ENCODE measurements at regions not wholly inside any gene's neighbourhood (a gene's known extent, or its start where the extent isn't known, plus 50 kb on each side); places are given as distances from the start of the nearest gene placed in this dataset.

DNA sequence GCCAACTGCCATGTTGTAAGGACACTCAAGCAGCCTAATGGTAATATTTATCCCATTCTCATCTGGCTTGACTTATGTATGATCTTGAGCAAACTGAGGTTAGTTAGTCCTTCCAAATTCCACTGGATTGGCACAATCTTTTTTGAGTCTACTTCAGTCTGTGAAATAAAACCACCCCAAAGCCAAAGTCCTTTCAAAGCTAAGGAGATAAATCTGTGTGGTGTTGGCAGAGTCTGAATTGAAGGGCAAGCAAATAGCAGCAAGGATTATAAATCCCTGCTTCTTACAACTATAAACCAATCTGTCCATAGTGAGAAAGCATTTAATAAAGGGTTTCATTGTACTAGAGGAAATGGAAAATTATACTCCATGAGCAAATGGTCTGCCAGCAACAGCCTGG is 233.9 kb upstream of the GLRA2 start (continued):
- TF ChIP-seq, protein P1, sequence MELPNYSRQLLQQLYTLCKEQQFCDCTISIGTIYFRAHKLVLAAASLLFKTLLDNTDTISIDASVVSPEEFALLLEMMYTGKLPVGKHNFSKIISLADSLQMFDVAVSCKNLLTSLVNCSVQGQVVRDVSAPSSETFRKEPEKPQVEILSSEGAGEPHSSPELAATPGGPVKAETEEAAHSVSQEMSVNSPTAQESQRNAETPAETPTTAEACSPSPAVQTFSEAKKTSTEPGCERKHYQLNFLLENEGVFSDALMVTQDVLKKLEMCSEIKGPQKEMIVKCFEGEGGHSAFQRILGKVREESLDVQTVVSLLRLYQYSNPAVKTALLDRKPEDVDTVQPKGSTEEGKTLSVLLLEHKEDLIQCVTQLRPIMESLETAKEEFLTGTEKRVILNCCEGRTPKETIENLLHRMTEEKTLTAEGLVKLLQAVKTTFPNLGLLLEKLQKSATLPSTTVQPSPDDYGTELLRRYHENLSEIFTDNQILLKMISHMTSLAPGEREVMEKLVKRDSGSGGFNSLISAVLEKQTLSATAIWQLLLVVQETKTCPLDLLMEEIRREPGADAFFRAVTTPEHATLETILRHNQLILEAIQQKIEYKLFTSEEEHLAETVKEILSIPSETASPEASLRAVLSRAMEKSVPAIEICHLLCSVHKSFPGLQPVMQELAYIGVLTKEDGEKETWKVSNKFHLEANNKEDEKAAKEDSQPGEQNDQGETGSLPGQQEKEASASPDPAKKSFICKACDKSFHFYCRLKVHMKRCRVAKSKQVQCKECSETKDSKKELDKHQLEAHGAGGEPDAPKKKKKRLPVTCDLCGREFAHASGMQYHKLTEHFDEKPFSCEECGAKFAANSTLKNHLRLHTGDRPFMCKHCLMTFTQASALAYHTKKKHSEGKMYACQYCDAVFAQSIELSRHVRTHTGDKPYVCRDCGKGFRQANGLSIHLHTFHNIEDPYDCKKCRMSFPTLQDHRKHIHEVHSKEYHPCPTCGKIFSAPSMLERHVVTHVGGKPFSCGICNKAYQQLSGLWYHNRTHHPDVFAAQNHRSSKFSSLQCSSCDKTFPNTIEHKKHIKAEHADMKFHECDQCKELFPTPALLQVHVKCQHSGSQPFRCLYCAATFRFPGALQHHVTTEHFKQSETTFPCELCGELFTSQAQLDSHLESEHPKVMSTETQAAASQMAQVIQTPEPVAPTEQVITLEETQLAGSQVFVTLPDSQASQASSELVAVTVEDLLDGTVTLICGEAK (IDR thresholded peaks at IDR 0.05; ENCODE audit: borderline replicate concordance), result no peak

DNA sequence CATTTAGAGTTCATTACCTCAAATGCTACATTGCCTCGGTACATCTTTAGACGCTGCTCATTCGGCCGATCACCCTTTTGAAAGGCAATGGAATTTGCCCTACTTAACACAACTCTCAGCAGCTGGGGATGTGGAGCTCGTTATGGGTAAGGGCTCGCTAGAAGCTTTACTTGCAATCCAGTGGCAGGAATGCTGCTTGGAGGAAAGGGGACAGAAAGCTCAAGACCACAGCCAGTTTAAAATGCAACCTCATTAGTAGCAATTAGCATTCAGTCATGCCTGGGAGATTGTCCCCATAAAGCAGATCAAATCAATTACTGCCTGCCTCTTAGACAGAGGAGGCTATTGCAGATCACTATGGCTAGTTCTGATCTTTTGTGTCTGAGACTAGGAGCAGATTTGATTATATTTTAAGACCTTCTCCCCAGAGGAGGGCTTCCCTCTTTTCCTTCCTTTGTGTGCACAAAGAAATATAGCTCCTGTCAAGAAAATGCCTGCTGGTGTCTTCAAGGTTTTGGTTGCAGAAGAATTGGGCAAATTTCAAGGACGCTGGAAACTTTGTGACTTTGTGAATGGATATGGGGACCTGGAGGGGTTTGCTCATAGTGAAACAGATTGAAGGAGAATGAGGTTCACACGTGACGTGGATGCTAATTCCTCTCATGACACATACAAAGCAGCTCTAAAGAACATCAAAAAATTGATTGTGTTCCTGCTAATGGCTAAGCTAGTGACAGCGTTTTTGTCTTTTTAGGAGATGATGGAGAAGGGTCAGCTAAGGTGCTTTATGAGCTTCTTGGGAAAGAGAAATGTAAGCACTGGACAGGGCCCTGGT is 237.5 kb upstream of the GLRA2 start:
- in situ Hi-C loops (cut with MboI), result no loop called here
- FAIRE-seq, result no peak
- BruUV-seq (replicated peaks), result no TSS peak

More for the DNA sequence above, 237.5 kb upstream of the GLRA2 start:
- no peaks in the 10 kb centered on the region for H3K4me1 ChIP-seq (ENCODE audit: control insufficient read depth, insufficient read depth, low read length)
- no peaks in the 10 kb centered on the region; a peak in 1 of 4 replicates for H3K27me3 ChIP-seq (replicated peaks in 1 of 2; ENCODE audit: control insufficient read depth in 2 of 2, insufficient read depth in 2 of 2, low read length in 1 of 2)
- SMC1A ChIA-PET (ENCODE audit: uncharacterized antibody, unreplicated experiment), result interaction anchor here (1.2 kb wide), 1 partner anchor 199 kb away, joined by 3 read pairs; no protein-coding TSS in a partner anchor
- POLR2A ChIA-PET, result no interaction called here
- ATAC-seq (no peak), DNase-seq (ENCODE audit: low read depth, low spot score) (no peak)
- intact Hi-C loops (cut with micrococcal nuclease; ENCODE audit: unreplicated experiment), result no loop called here
- RAD21 ChIA-PET (ENCODE audit: unreplicated experiment), result no interaction called here
- 40% methylated on average over 10 of the region's 10 CpGs for WGBS (ENCODE audit: insufficient coverage, insufficient replicate concordance, low lambda C conversion rate, missing lambda C conversion rate)
- H3K4me2 ChIP-seq (ENCODE audit: control insufficient read depth, insufficient read depth), result no peak overlapping the region
- no peak overlapping the region for H2AFZ ChIP-seq (ENCODE audit: control insufficient read depth, low read depth, low read length)
- no peaks in the 10 kb centered on the region for H3K36me3 ChIP-seq (ENCODE audit: control insufficient read depth in 2 of 2, insufficient read depth in 2 of 2, low read length in 1 of 2)
- H4K20me1 ChIP-seq (ENCODE audit: control insufficient read depth, insufficient read depth), result no peaks in the 10 kb centered on the region
- no peak overlapping the region for H3K4me3 ChIP-seq
- no peak overlapping the region for H3K27ac ChIP-seq (ENCODE audit: control insufficient read depth, insufficient read depth)
- H3K79me2 ChIP-seq (ENCODE audit: control insufficient read depth, insufficient read depth, low read length), result no peaks in the 10 kb centered on the region
- no peak overlapping the region for H3K9ac ChIP-seq (ENCODE audit: control insufficient read depth, insufficient read depth, low read length)
- no peaks in the 10 kb centered on the region for H3K9me3 ChIP-seq (replicated peaks; ENCODE audit: control insufficient read depth, insufficient read depth, low read length)
- CTCF ChIA-PET, result no interaction called here
- TF ChIP-seq TCF7 (IDR thresholded peaks at IDR 0.05; ENCODE audit: borderline replicate concordance) (no peak), BCL11A (IDR thresholded peaks at IDR 0.05; ENCODE audit: low read depth, low read length) (no peak), GATAD2B (conservative IDR thresholded peaks at IDR 0.05; ENCODE audit: low read depth) (no peak), CBX5 (IDR thresholded peaks at IDR 0.05; ENCODE audit: low read depth) (no peak), TCF12 (IDR thresholded peaks at IDR 0.05; ENCODE audit: low read depth, low read length) (no peak), BRCA1 (IDR thresholded peaks at IDR 0.05; ENCODE audit: low read depth, low read length) (no peak), DPF2 (IDR thresholded peaks at IDR 0.05) (no peak), IKZF2 (IDR thresholded peaks at IDR 0.05) (no peak), EED (IDR thresholded peaks at IDR 0.05; ENCODE audit: low read depth) (no peak), NRF1 (conservative IDR thresholded peaks at IDR 0.05; ENCODE audit: low read depth, low read length) (no peak), RELA (IDR thresholded peaks at IDR 0.05; ENCODE audit: borderline replicate concordance, partially characterized antibody) (no peak), PML (IDR thresholded peaks at IDR 0.05; ENCODE audit: low read length) (no peak)
- TF ChIP-seq, protein P2, sequence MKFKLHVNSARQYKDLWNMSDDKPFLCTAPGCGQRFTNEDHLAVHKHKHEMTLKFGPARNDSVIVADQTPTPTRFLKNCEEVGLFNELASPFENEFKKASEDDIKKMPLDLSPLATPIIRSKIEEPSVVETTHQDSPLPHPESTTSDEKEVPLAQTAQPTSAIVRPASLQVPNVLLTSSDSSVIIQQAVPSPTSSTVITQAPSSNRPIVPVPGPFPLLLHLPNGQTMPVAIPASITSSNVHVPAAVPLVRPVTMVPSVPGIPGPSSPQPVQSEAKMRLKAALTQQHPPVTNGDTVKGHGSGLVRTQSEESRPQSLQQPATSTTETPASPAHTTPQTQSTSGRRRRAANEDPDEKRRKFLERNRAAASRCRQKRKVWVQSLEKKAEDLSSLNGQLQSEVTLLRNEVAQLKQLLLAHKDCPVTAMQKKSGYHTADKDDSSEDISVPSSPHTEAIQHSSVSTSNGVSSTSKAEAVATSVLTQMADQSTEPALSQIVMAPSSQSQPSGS (IDR thresholded peaks at IDR 0.05; ENCODE audit: low read length), result no peak

All from GM12878 (cell line).